H1 (cell line): ENCODE measurements at regions not wholly inside any gene's neighbourhood (a gene's known extent, or its start where the extent isn't known, plus 50 kb on each side); places are given as distances from the start of the nearest gene placed in this dataset.

Experiments
- CTCF ChIA-PET: fragments of 300-600 bp; sonication (Branson Sonifier 250); formaldehyde crosslinking; loops from one replicate; lab custom pipeline; 2021; ENCODE audit not compliant: partially characterized antibody; lab: Charles Lee
- POLR2A ChIA-PET: fragments of 300-600 bp; sonication (Branson Sonifier 250); formaldehyde crosslinking; loops from one replicate; lab custom pipeline; 2021; ENCODE audit warnings: inconsistent platforms; ENCODE audit not compliant: partially characterized antibody; lab: Charles Lee
- DNase-seq, 2 experiments: peaks; one replicate each; pipeline versions ENCODE4 v3.0.0 to v3.0.0-alpha.2; 2010 to 2022; ENCODE audit warnings: low spot score in 2 of 2, low read depth in 1 of 2, mixed read lengths in 1 of 2
- FAIRE-seq: peaks from 2 replicates; lab custom pipeline; 2011; peaks lifted over from hg19 to GRCh38; lab: Jason Lieb, UNC
- H2AFZ ChIP-seq: 2 replicates; pipeline ENCODE4 v1.8.1; 2012; ENCODE audit warnings: low read length, inconsistent platforms
- H2AK5ac ChIP-seq: 2 replicates; pipeline ENCODE4 v1.6.1; 2013; ENCODE audit warnings: low read depth, low read length
- H2BK120ac ChIP-seq: replicated peaks from 2 replicates; pipeline ENCODE3; 2013; ENCODE audit warnings: low read depth, low read length, inconsistent platforms
- H2BK12ac ChIP-seq: 2 replicates; pipeline ENCODE4 v1.6.1; 2013; ENCODE audit warnings: low read depth, low read length
- H2BK15ac ChIP-seq: 2 replicates; pipeline ENCODE4 v1.6.1; 2013; ENCODE audit warnings: low read length
- H2BK20ac ChIP-seq: 2 replicates; pipeline ENCODE4 v1.6.1; 2013; ENCODE audit warnings: low read length
- H2BK5ac ChIP-seq: 2 replicates; pipeline ENCODE4 v1.6.1; 2013; ENCODE audit warnings: low read depth, low read length
- H3K14ac ChIP-seq: 2 replicates; pipeline ENCODE4 v1.6.1; 2013; ENCODE audit warnings: inconsistent platforms; ENCODE audit not compliant: insufficient read length
- H3K18ac ChIP-seq: 2 replicates; pipeline ENCODE4 v1.6.1; 2013; ENCODE audit warnings: low read length; ENCODE audit errors: extremely low read depth
- H3K23ac ChIP-seq: 2 replicates; pipeline ENCODE4 v1.6.1; 2013; ENCODE audit warnings: inconsistent platforms; ENCODE audit not compliant: insufficient read length
- H3K23me2 ChIP-seq: 2 replicates; pipeline ENCODE4 v1.6.1; 2013; ENCODE audit warnings: low read depth, low read length
- H3K27ac ChIP-seq: 2 replicates; pipeline ENCODE4 v1.6.1; 2011; ENCODE audit warnings: low read depth, low read length, inconsistent platforms
- H3K27me3 ChIP-seq, 4 experiments: replicated peaks in 1 of 4; 1 replicate in 1 of 4; 2 replicates in 3 of 4; pipeline versions ENCODE4 v1.6.1 to v1.8.1; 2011 to 2013; ENCODE audit warnings: low read length in 3 of 4, mild to moderate bottlenecking in 3 of 4, inconsistent platforms in 2 of 4, mixed read lengths in 2 of 4, moderate library complexity in 1 of 4; ENCODE audit not compliant: control insufficient read depth in 3 of 4, insufficient read depth in 3 of 4; ENCODE audit errors: extremely low read depth in 1 of 4
- H3K36me3 ChIP-seq, 4 experiments: 2 replicates each; pipeline versions ENCODE4 v1.6.1 to v1.8.1; 2011 to 2013; ENCODE audit warnings: mild to moderate bottlenecking in 4 of 4, low read length in 3 of 4, moderate library complexity in 2 of 4, control low read depth in 1 of 4, inconsistent platforms in 1 of 4; ENCODE audit not compliant: insufficient read depth in 4 of 4, control insufficient read depth in 2 of 4
- H3K4ac ChIP-seq: replicated peaks from 2 replicates; pipeline ENCODE3; 2013; ENCODE audit warnings: low read length, low read depth, mixed read lengths, inconsistent platforms; ENCODE audit not compliant: insufficient read length
- H3K4me1 ChIP-seq, 4 experiments: replicated peaks in 1 of 4; 1 replicate in 1 of 4; 2 replicates in 3 of 4; pipeline versions ENCODE4 v1.6.1 to v1.8.1; 2011 to 2013; ENCODE audit warnings: low read length in 3 of 4, inconsistent platforms in 2 of 4, mixed read lengths in 1 of 4; ENCODE audit not compliant: insufficient read depth in 4 of 4, control insufficient read depth in 3 of 4
- H3K4me2 ChIP-seq, 2 experiments: 2 replicates each; pipeline versions ENCODE4 v1.6.1 to v1.8.1; 2011 to 2013; ENCODE audit warnings: low read depth in 2 of 2, low read length in 2 of 2, control low read depth in 1 of 2, inconsistent platforms in 1 of 2, mild to moderate bottlenecking in 1 of 2; ENCODE audit not compliant: insufficient read depth in 1 of 2
- H3K4me3 ChIP-seq, 4 experiments: fragments of 200-600, 300-600 bp in 1 of 4; sonication (generic), shearing (Covaris generic), sonication (Bioruptor Twin) in 1 of 4; 2 replicates each; pipeline versions ENCODE4 v1.5.1 to v1.8.1; 2011 to 2016; ENCODE audit warnings: low read length in 4 of 4, low read depth in 3 of 4, control low read depth in 2 of 4, inconsistent platforms in 2 of 4, mild to moderate bottlenecking in 2 of 4, mixed read lengths in 1 of 4, moderate library complexity in 1 of 4; ENCODE audit not compliant: insufficient read depth in 2 of 4; ENCODE audit errors: extremely low read depth in 1 of 4
- H3K56ac ChIP-seq: replicated peaks from 2 replicates; pipeline ENCODE3; 2013; ENCODE audit warnings: low read depth, mild to moderate bottlenecking, mixed read lengths, low read length, inconsistent platforms; ENCODE audit not compliant: insufficient read length
- H3K79me1 ChIP-seq: 2 replicates; pipeline ENCODE4 v1.6.1; 2013; ENCODE audit warnings: low read depth, low read length, control low read depth
- H3K79me2 ChIP-seq, 2 experiments: 2 replicates each; pipeline versions ENCODE4 v1.6.1 to v1.8.1; 2012 to 2013; ENCODE audit warnings: low read length in 2 of 2, mild to moderate bottlenecking in 2 of 2, inconsistent platforms in 1 of 2; ENCODE audit not compliant: insufficient read depth in 2 of 2, control insufficient read depth in 1 of 2
- H3K9ac ChIP-seq, 4 experiments: replicated peaks in 1 of 4; 1 replicate in 1 of 4; 2 replicates in 3 of 4; pipeline versions ENCODE4 v1.6.1 to v1.8.1; 2011 to 2013; ENCODE audit warnings: low read depth in 3 of 4, low read length in 3 of 4, control low read depth in 2 of 4, mild to moderate bottlenecking in 2 of 4, moderate library complexity in 2 of 4, inconsistent platforms in 1 of 4; ENCODE audit errors: extremely low read depth in 1 of 4
- H3K9me3 ChIP-seq, 2 experiments: 2 replicates each; pipeline versions ENCODE4 v1.6.1 to v1.8.1; 2012 to 2013; ENCODE audit warnings: mild to moderate bottlenecking in 2 of 2, moderate library complexity in 2 of 2, control low read depth in 1 of 2, inconsistent platforms in 1 of 2, low read depth in 1 of 2, low read length in 1 of 2, mixed read lengths in 1 of 2; ENCODE audit not compliant: insufficient read depth in 2 of 2
- H4K20me1 ChIP-seq, 2 experiments: replicated peaks in 1 of 2; 2 replicates each; pipeline versions ENCODE3 to v1.8.1; 2011 to 2013; ENCODE audit warnings: inconsistent platforms in 2 of 2, low read length in 2 of 2, mild to moderate bottlenecking in 1 of 2; ENCODE audit not compliant: insufficient read depth in 2 of 2, control insufficient read depth in 1 of 2
- H4K5ac ChIP-seq: 2 replicates; pipeline ENCODE4 v1.6.1; 2013; ENCODE audit warnings: low read length, low read depth, mixed read lengths, inconsistent platforms; ENCODE audit not compliant: insufficient read length
- H4K8ac ChIP-seq: 2 replicates; pipeline ENCODE4 v1.8.0; 2013; ENCODE audit warnings: mild to moderate bottlenecking, moderate library complexity, low read length, inconsistent platforms; ENCODE audit not compliant: insufficient read depth; ENCODE audit errors: extremely low read depth
- H4K91ac ChIP-seq: replicated peaks from 2 replicates; pipeline ENCODE3; 2013; ENCODE audit warnings: low read length, mixed read lengths, inconsistent platforms; ENCODE audit not compliant: insufficient read length
- CTCF ChIP-seq, 3 experiments: IDR thresholded peaks; 1 replicate in 2 of 3; 2 replicates in 1 of 3; pipeline versions ENCODE4 v1.5.1 to v1.6.1; 2011; ENCODE audit warnings: low read length in 3 of 3, mild to moderate bottlenecking in 3 of 3, inconsistent platforms in 2 of 3, low read depth in 1 of 3, moderate library complexity in 1 of 3; ENCODE audit not compliant: insufficient read depth in 1 of 3; ENCODE audit errors: control extremely low read depth in 1 of 3
- EGR1 ChIP-seq: IDR thresholded peaks from 2 replicates; pipeline ENCODE4 v1.6.1; 2011; ENCODE audit warnings: low read depth, low read length, borderline replicate concordance
- SIRT6 ChIP-seq: IDR thresholded peaks from one replicate; pipeline ENCODE4 v1.7.1; 2012; ENCODE audit warnings: low read length, inconsistent platforms
- SRF ChIP-seq: IDR thresholded peaks from 2 replicates; pipeline ENCODE4 v1.6.1; 2011; ENCODE audit warnings: mild to moderate bottlenecking, low read depth, low read length, moderate library complexity
- TCF12 ChIP-seq: IDR thresholded peaks from 2 replicates; pipeline ENCODE4 v1.6.1; 2011; ENCODE audit warnings: low read depth, mild to moderate bottlenecking, low read length
- ZNF274 ChIP-seq: IDR thresholded peaks from 2 replicates; pipeline ENCODE4 v1.7.0; 2012; ENCODE audit warnings: low read length, borderline replicate concordance; ENCODE audit errors: extremely low read depth
- WGBS, 2 experiments: shearing (Covaris generic) in 1 of 2; methylation state at CpG; one replicate each; pipeline versions ENCODE4 v1.1.6 to v1.1.7; 2013 to 2015; ENCODE audit warnings: low lambda C conversion rate in 2 of 2, mixed read lengths in 2 of 2, inconsistent platforms in 1 of 2, low coverage in 1 of 2, missing lambda C conversion rate in 1 of 2; ENCODE audit not compliant: insufficient replicate concordance in 2 of 2, insufficient coverage in 1 of 2, insufficient read length in 1 of 2; ENCODE audit errors: extremely low coverage in 1 of 2, missing lambda C conversion rate in 1 of 2; 5-methylcytosine and 5-hydroxymethylcytosine counted together

GRCh38 chr14:98822917-98823316 lies 449.1 kb downstream of the BCL11B start:
- Histone ChIP-seq H3K9ac (no peak overlapping the region), H2AK5ac (no peak overlapping the region), H3K9me3 (no peaks in the 10 kb centered on the region), H4K91ac (no peak overlapping the region), H4K8ac (no peak overlapping the region), H2BK5ac (no peak overlapping the region), H3K23me2 (no peaks in the 10 kb centered on the region), H3K27ac (no peak overlapping the region), H3K4me2 (no peak overlapping the region), H3K4me3 (no peak overlapping the region), H3K79me2 (no peaks in the 10 kb centered on the region), H4K5ac (no peak overlapping the region), H3K27me3 (no peaks in the 10 kb centered on the region), H3K4ac (no peak overlapping the region), H3K23ac (no peak overlapping the region), H2BK15ac (no peak overlapping the region), H4K20me1 (no peaks in the 10 kb centered on the region), H2BK12ac (0 out of 2 replicates have a peak overlapping the region, but pooled peaks have one; percentile 9), H3K56ac (no peak overlapping the region), H2BK120ac (no peak overlapping the region), H3K36me3 (no peaks in the 10 kb centered on the region), H3K14ac (no peak overlapping the region), H3K18ac (no peak overlapping the region), H3K79me1 (no peaks in the 10 kb centered on the region), H3K4me1 (peaks cover 0 to 21% (median 19%) of the 10 kb centered on the region in 4 experiments), H2BK20ac (no peak overlapping the region), H2AFZ (no peak overlapping the region)
- POLR2A ChIA-PET, result no interaction called here
- CTCF ChIA-PET, result no interaction called here
- WGBS, 2 experiments, result 91% methylated on average over 3 of the region's 3 CpGs; no CpG with 5 or more reads in 1 of the 2 experiments
- FAIRE-seq, result no peak
- DNase-seq, result no peak
- TF ChIP-seq CTCF (IDR thresholded peaks at IDR 0.05; ENCODE audit: control extremely low read depth in 1 of 3, insufficient read depth in 1 of 3, low read depth in 1 of 3, low read length in 3 of 3) (no peak), EGR1 (no peak), SIRT6 (no peak), SRF (no peak), ZNF274 (no peak), TCF12 (no peak)
